H9 (cell line): ENCODE measurements at regions not wholly inside any gene's neighbourhood (a gene's known extent, or its start where the extent isn't known, plus 50 kb on each side); places are given as distances from the start of the nearest gene placed in this dataset.

Experiments used
- DNase-seq: peaks from one replicate; pipeline ENCODE4 v3.0.0-alpha.2; 2017
- H2AFZ ChIP-seq: one replicate; pipeline ENCODE4 v1.6.1; 2013; ENCODE audit warnings: mild to moderate bottlenecking, low read length, control low read depth, moderate library complexity
- H2AK5ac ChIP-seq: 2 replicates; pipeline ENCODE4 v1.6.1; 2013; ENCODE audit warnings: low read length, control low read depth, mixed read lengths; ENCODE audit not compliant: insufficient read length
- H2BK120ac ChIP-seq: one replicate; pipeline ENCODE4 v1.6.1; 2013; ENCODE audit warnings: low read depth, mild to moderate bottlenecking, low read length, control low read depth, inconsistent platforms; ENCODE audit not compliant: poor library complexity, severe bottlenecking
- H2BK12ac ChIP-seq: 2 replicates; pipeline ENCODE4 v1.6.1; 2013; ENCODE audit warnings: low read length, control low read depth, mixed read lengths, low read depth; ENCODE audit not compliant: insufficient read length
- H2BK15ac ChIP-seq: 2 replicates; pipeline ENCODE4 v1.6.1; 2013; ENCODE audit warnings: low read depth, low read length, control low read depth
- H2BK20ac ChIP-seq: one replicate; pipeline ENCODE4 v1.6.1; 2013; ENCODE audit warnings: low read depth, mild to moderate bottlenecking, low read length, control low read depth, inconsistent platforms; ENCODE audit not compliant: poor library complexity, severe bottlenecking
- H2BK5ac ChIP-seq: 2 replicates; pipeline ENCODE4 v1.6.1; 2013; ENCODE audit warnings: low read length, control low read depth, mixed read lengths; ENCODE audit not compliant: insufficient read length
- H3K14ac ChIP-seq: 2 replicates; pipeline ENCODE4 v1.6.1; 2013; ENCODE audit warnings: low read length, control low read depth; ENCODE audit not compliant: insufficient read depth
- H3K18ac ChIP-seq: 2 replicates; pipeline ENCODE4 v1.6.1; 2013; ENCODE audit warnings: low read depth, mild to moderate bottlenecking, mixed read lengths, low read length, control low read depth; ENCODE audit not compliant: insufficient read length
- H3K23ac ChIP-seq: 2 replicates; pipeline ENCODE4 v1.6.1; 2013; ENCODE audit warnings: low read length, control low read depth, mixed read lengths, low read depth; ENCODE audit not compliant: insufficient read length
- H3K23me2 ChIP-seq: 2 replicates; pipeline ENCODE4 v1.6.1; 2013; ENCODE audit warnings: low read depth, mild to moderate bottlenecking, mixed read lengths, low read length, control low read depth; ENCODE audit not compliant: insufficient read length, poor library complexity, severe bottlenecking
- H3K27ac ChIP-seq: 2 replicates; pipeline ENCODE4 v1.5.1; 2013; ENCODE audit warnings: low read length, control low read depth, mixed read lengths, low read depth; ENCODE audit not compliant: insufficient read length
- H3K27me3 ChIP-seq: 2 replicates; pipeline ENCODE4 v1.6.1; 2013; ENCODE audit warnings: low read length, control low read depth, inconsistent platforms; ENCODE audit not compliant: insufficient read depth
- H3K4ac ChIP-seq: 2 replicates; pipeline ENCODE4 v1.6.1; 2013; ENCODE audit warnings: low read depth, mild to moderate bottlenecking, control low read depth, inconsistent platforms, low read length, moderate library complexity
- H3K4me1 ChIP-seq: 2 replicates; pipeline ENCODE4 v1.6.1; 2013; ENCODE audit warnings: low read length, control low read depth, inconsistent platforms; ENCODE audit not compliant: insufficient read depth
- H3K4me2 ChIP-seq: 2 replicates; pipeline ENCODE4 v1.6.1; 2013; ENCODE audit warnings: low read length, control low read depth, mixed read lengths; ENCODE audit not compliant: insufficient read length, insufficient read depth
- H3K56ac ChIP-seq: 2 replicates; pipeline ENCODE4 v1.6.1; 2013; ENCODE audit warnings: low read depth, mild to moderate bottlenecking, mixed read lengths, low read length, control low read depth; ENCODE audit not compliant: insufficient read length
- H3K79me1 ChIP-seq: 2 replicates; pipeline ENCODE4 v1.6.1; 2013; ENCODE audit warnings: low read depth, mild to moderate bottlenecking, moderate library complexity, low read length, control low read depth, inconsistent platforms; ENCODE audit not compliant: insufficient read depth, poor library complexity, severe bottlenecking
- H3K79me2 ChIP-seq: 2 replicates; pipeline ENCODE4 v1.6.1; 2013; ENCODE audit warnings: low read length, control low read depth, inconsistent platforms; ENCODE audit not compliant: insufficient read depth
- H3K9ac ChIP-seq: 2 replicates; pipeline ENCODE4 v1.6.1; 2013; ENCODE audit warnings: low read length, control low read depth, mixed read lengths; ENCODE audit not compliant: insufficient read length; ENCODE audit errors: extremely low read depth
- H3K9me3 ChIP-seq: one replicate; pipeline ENCODE4 v1.6.1; 2013; ENCODE audit warnings: low read depth, low read length, inconsistent platforms; ENCODE audit not compliant: control insufficient read depth
- H3T11ph ChIP-seq: one replicate; pipeline ENCODE4 v1.6.1; 2013; ENCODE audit warnings: mild to moderate bottlenecking, low read length, control low read depth, inconsistent platforms
- H4K20me1 ChIP-seq: one replicate; pipeline ENCODE4 v1.6.1; 2013; ENCODE audit not compliant: control insufficient read depth, insufficient read length, insufficient read depth
- H4K5ac ChIP-seq: 2 replicates; pipeline ENCODE4 v1.6.1; 2013; ENCODE audit warnings: low read depth, mild to moderate bottlenecking, mixed read lengths, low read length, control low read depth; ENCODE audit not compliant: insufficient read length
- H4K8ac ChIP-seq: replicated peaks from 2 replicates; pipeline ENCODE4 v1.6.1; 2013; ENCODE audit warnings: low read length, control low read depth, mixed read lengths, low read depth; ENCODE audit not compliant: insufficient read length
- H4K91ac ChIP-seq: 2 replicates; pipeline ENCODE4 v1.6.1; 2013; ENCODE audit warnings: low read depth, mild to moderate bottlenecking, moderate library complexity, mixed read lengths, low read length, control low read depth; ENCODE audit not compliant: insufficient read length
- H3K27ac Mint-ChIP-seq, 3 experiments: 2 replicates in 2 of 3; 3 replicates in 1 of 3; pipeline ENCODE4 v1.8.0; 2020 to 2021; ENCODE audit warnings: mixed read lengths in 3 of 3, mild to moderate bottlenecking in 1 of 3, moderate library complexity in 1 of 3
- H3K27me3 Mint-ChIP-seq: 2 replicates; pipeline ENCODE4 v1.8.0; 2021; ENCODE audit warnings: low read depth, mild to moderate bottlenecking, moderate library complexity, mixed read lengths
- H3K36me3 Mint-ChIP-seq, 3 experiments: 2 replicates in 2 of 3; 3 replicates in 1 of 3; pipeline ENCODE4 v1.8.0; 2020 to 2021; ENCODE audit warnings: low read depth in 3 of 3, mixed read lengths in 3 of 3; ENCODE audit not compliant: insufficient read depth in 1 of 3
- H3K4me1 Mint-ChIP-seq, 2 experiments: 2 replicates each; pipeline ENCODE4 v1.8.0; 2020; ENCODE audit warnings: mixed read lengths in 2 of 2
- H3K4me3 Mint-ChIP-seq, 2 experiments: 2 replicates in 1 of 2; 3 replicates in 1 of 2; pipeline ENCODE4 v1.8.0; 2020 to 2021; ENCODE audit warnings: mild to moderate bottlenecking in 2 of 2, mixed read lengths in 2 of 2, moderate library complexity in 1 of 2
- H3K9me3 Mint-ChIP-seq, 2 experiments: 2 replicates in 1 of 2; 3 replicates in 1 of 2; pipeline ENCODE4 v1.8.0; 2020; ENCODE audit warnings: mild to moderate bottlenecking in 2 of 2, mixed read lengths in 2 of 2, moderate library complexity in 1 of 2
- WGBS: extraction: QIAGEN DNeasy Blood & Tissue Kit; methylation state at CpG from one replicate; pipeline ENCODE4 v1.1.7; 2013; ENCODE audit warnings: missing lambda C conversion rate, low lambda C conversion rate, mixed read lengths; ENCODE audit not compliant: insufficient read length; ENCODE audit errors: extremely low coverage; 5-methylcytosine and 5-hydroxymethylcytosine counted together
- TF ChIP-seq, protein P1 (sequence below): fragments of 200-600 bp; sonication (generic); conservative IDR thresholded peaks from 3 replicates; pipeline ENCODE4 v1.8.0; 2021; ENCODE audit warnings: antibody characterized with exemption, mild to moderate bottlenecking

DNA sequence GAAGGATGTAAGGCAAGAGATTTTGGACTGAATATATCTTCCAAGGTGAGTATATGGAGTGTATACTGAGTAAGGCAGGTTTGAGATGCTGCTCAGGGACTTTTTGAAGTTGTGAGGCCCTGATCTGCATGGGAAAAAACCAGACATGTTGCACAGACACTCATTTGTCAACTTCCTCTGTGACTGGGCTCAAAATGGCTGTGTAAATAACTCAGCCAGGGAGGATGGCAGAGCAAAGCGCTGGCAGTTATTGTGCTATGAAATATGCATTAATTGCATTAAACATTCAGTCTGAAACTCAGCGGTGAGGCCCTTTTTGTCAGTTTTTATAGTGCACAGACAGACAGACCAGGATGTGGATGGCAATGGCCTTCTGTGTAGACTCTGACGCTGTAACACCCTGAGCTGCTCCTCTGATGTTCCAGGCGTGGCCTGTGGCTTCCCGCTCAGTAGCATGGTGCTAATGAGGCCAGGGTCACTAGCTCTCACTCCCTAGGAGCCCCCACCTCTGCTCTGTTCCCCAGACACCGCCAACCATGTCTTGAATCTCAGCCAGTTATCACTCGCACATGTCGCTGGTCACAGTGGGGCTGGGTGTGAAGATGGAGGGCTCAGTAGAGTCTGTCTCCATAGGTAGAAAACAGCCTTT lies 307.0 kb upstream of the PROX1 start:
- Histone ChIP-seq H3K18ac (no peak overlapping the region), H2BK120ac (no peak overlapping the region), H3K9me3 (no peaks in the 10 kb centered on the region), H4K20me1 (no peaks in the 10 kb centered on the region), H3K79me1 (no peaks in the 10 kb centered on the region), H2BK12ac (no peak overlapping the region), H3K27ac (no peak overlapping the region), H2BK5ac (no peak overlapping the region), H2BK15ac (no peak overlapping the region), H2AK5ac (no peak overlapping the region), H4K5ac (no peak overlapping the region), H3K23ac (no peak overlapping the region), H3K4ac (no peak overlapping the region), H3K9ac (no peak overlapping the region), H3K23me2 (no peaks in the 10 kb centered on the region), H4K91ac (no peak overlapping the region), H3K79me2 (no peaks in the 10 kb centered on the region), H3K56ac (no peak overlapping the region), H2AFZ (no peak overlapping the region), H4K8ac (no peak overlapping the region), H3K4me1 (no peaks in the 10 kb centered on the region), H3K4me2 (no peak overlapping the region), H2BK20ac (no peak overlapping the region), H3T11ph (no peak overlapping the region), H3K14ac (no peak overlapping the region), H3K27me3 (no peaks in the 10 kb centered on the region)
- no CpG with 5 or more reads among the region's 8 CpGs for WGBS
- no peak overlapping the region for H3K27ac Mint-ChIP-seq
- H3K27me3 Mint-ChIP-seq: peaks cover 9% of the 10 kb centered on the region
- TF ChIP-seq, protein P1, sequence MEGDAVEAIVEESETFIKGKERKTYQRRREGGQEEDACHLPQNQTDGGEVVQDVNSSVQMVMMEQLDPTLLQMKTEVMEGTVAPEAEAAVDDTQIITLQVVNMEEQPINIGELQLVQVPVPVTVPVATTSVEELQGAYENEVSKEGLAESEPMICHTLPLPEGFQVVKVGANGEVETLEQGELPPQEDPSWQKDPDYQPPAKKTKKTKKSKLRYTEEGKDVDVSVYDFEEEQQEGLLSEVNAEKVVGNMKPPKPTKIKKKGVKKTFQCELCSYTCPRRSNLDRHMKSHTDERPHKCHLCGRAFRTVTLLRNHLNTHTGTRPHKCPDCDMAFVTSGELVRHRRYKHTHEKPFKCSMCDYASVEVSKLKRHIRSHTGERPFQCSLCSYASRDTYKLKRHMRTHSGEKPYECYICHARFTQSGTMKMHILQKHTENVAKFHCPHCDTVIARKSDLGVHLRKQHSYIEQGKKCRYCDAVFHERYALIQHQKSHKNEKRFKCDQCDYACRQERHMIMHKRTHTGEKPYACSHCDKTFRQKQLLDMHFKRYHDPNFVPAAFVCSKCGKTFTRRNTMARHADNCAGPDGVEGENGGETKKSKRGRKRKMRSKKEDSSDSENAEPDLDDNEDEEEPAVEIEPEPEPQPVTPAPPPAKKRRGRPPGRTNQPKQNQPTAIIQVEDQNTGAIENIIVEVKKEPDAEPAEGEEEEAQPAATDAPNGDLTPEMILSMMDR: no peak
- no peak overlapping the region for H3K4me3 Mint-ChIP-seq
- H3K9me3 Mint-ChIP-seq: no peaks in the 10 kb centered on the region; a peak in 1 of 5 replicates
- DNase-seq: no peak
- H3K4me1 Mint-ChIP-seq: peaks cover 2 to 3% of the 10 kb centered on the region in 2 experiments; a peak in 3 of 4 replicates
- H3K36me3 Mint-ChIP-seq: no peaks in the 10 kb centered on the region
